22Rv1 (cell line): ENCODE measurements at regions not wholly inside any gene's neighbourhood (a gene's known extent, or its start where the extent isn't known, plus 50 kb on each side); places are given as distances from the start of the nearest gene placed in this dataset.

Experiments used
- CTCF ChIP-seq: fragments of 450-650 bp; IDR thresholded peaks from 2 replicates; pipeline ENCODE4 v1.5.1; 2017; ENCODE audit warnings: mild to moderate bottlenecking
- ZFX ChIP-seq: fragments of 450-650 bp; IDR thresholded peaks from 2 replicates; pipeline ENCODE4 v1.6.1; 2017; ENCODE audit warnings: antibody characterized with exemption, borderline replicate concordance

- no peak for TF ChIP-seq CTCF
- no peak for TF ChIP-seq ZFX
These were observed 402.9 kb upstream of the ATP11B start for GRCh38 chr3:182390421-182390820.
